SK-N-SH (cell line): ENCODE measurements at regions not wholly inside any gene's neighbourhood (a gene's known extent, or its start where the extent isn't known, plus 50 kb on each side); places are given as distances from the start of the nearest gene placed in this dataset.

Experiments used
- CTCF ChIA-PET: fragments of 300-600, 350-600 bp; formaldehyde crosslinking; extraction: SDS; loops from one replicate; lab custom pipeline; 2021; lab: Yijun Ruan, JAX
- POLR2A ChIA-PET: fragments of 350-600 bp; sonication (Branson Sonifier 250); formaldehyde crosslinking; extraction: SDS; loops from one replicate; lab custom pipeline; 2020; ENCODE audit warnings: antibody characterized with exemption, inconsistent platforms; lab: Yijun Ruan, JAX
- DNase-seq: peaks from one replicate; pipeline ENCODE4 v3.0.0; 2012
- H2AFZ ChIP-seq: fragments of 200-600 bp; sonication (generic); 2 replicates; pipeline ENCODE4 v1.8.1; 2016; ENCODE audit warnings: antibody characterized with exemption, mild to moderate bottlenecking, low read depth
- H3F3A ChIP-seq: fragments of 200-600 bp; sonication (generic); replicated peaks from 2 replicates; pipeline ENCODE3; 2016; ENCODE audit warnings: antibody characterized with exemption, mild to moderate bottlenecking; ENCODE audit not compliant: insufficient read depth
- H3K27ac ChIP-seq, 2 experiments: fragments of 200-500 bp in 1 of 2; fragments of 200-600 bp in 1 of 2; sonication (Bioruptor generic) in 1 of 2; sonication (generic), shearing (Covaris generic) in 1 of 2; 2 replicates each; pipeline versions ENCODE4 v1.5.1 to v1.6.1; 2014 to 2016; ENCODE audit warnings: low read depth in 2 of 2, inconsistent platforms in 1 of 2, low read length in 1 of 2, mild to moderate bottlenecking in 1 of 2, mixed read lengths in 1 of 2
- H3K27me3 ChIP-seq: fragments of 200-600 bp; sonication (generic), shearing (Covaris generic); 2 replicates; pipeline ENCODE4 v1.6.1; 2016; ENCODE audit warnings: mixed run types; ENCODE audit not compliant: insufficient read depth
- H3K36me3 ChIP-seq, 2 experiments: fragments of 200-500 bp in 1 of 2; fragments of 200-600 bp in 1 of 2; sonication (Bioruptor generic) in 1 of 2; sonication (generic) in 1 of 2; replicated peaks in 1 of 2; 2 replicates each; pipeline versions ENCODE3 to v1.5.1; 2014 to 2016; ENCODE audit warnings: low read length in 1 of 2, mild to moderate bottlenecking in 1 of 2; ENCODE audit not compliant: insufficient read depth in 2 of 2, control insufficient read depth in 1 of 2
- H3K4me1 ChIP-seq, 2 experiments: fragments of 200-500 bp in 1 of 2; fragments of 200-600 bp in 1 of 2; sonication (Bioruptor generic) in 1 of 2; sonication (generic), shearing (Covaris generic) in 1 of 2; 2 replicates each; pipeline versions ENCODE4 v1.5.1 to v1.6.1; 2014 to 2016; ENCODE audit warnings: low read depth in 1 of 2, low read length in 1 of 2, mixed run types in 1 of 2; ENCODE audit not compliant: insufficient read depth in 2 of 2, control insufficient read depth in 1 of 2
- H3K4me2 ChIP-seq: fragments of 200-600 bp; sonication (generic), shearing (Covaris generic); 2 replicates; pipeline ENCODE4 v1.6.1; 2017; ENCODE audit warnings: mixed run types
- H3K4me3 ChIP-seq, 2 experiments: fragments of 200-500 bp in 1 of 2; fragments of 200-600 bp in 1 of 2; sonication (Bioruptor generic) in 1 of 2; sonication (generic), shearing (Covaris generic) in 1 of 2; 2 replicates each; pipeline versions ENCODE4 v1.5.1 to v1.8.1; 2014 to 2016; ENCODE audit warnings: low read depth in 2 of 2, inconsistent platforms in 1 of 2, low read length in 1 of 2, mild to moderate bottlenecking in 1 of 2, mixed read lengths in 1 of 2, moderate library complexity in 1 of 2
- H3K79me2 ChIP-seq: fragments of 200-600 bp; sonication (generic); 2 replicates; pipeline ENCODE4 v1.8.1; 2017; ENCODE audit warnings: mild to moderate bottlenecking; ENCODE audit not compliant: insufficient read depth
- H3K9ac ChIP-seq: fragments of 200-600 bp; sonication (generic); 2 replicates; pipeline ENCODE4 v1.6.1; 2017; ENCODE audit warnings: mixed run types
- H3K9me2 ChIP-seq: fragments of 200-600 bp; sonication (generic); 2 replicates; pipeline ENCODE4 v1.6.1; 2017; ENCODE audit warnings: mixed run types
- H3K9me3 ChIP-seq: fragments of 200-600 bp; sonication (generic); 2 replicates; pipeline ENCODE4 v1.6.1; 2017; ENCODE audit warnings: mixed run types, mild to moderate bottlenecking, moderate library complexity
- H4K20me1 ChIP-seq: fragments of 200-600 bp; sonication (generic); 2 replicates; pipeline ENCODE4 v1.6.1; 2017; ENCODE audit warnings: mild to moderate bottlenecking, mixed run types; ENCODE audit not compliant: insufficient read depth
- CHD2 ChIP-seq: fragments of 150-350 bp; IDR thresholded peaks from 2 replicates; pipeline ENCODE4 v1.6.1; 2018; ENCODE audit warnings: low read length; ENCODE audit not compliant: partially characterized antibody
- CTCF ChIP-seq: fragments of 200-600 bp; sonication (generic); IDR thresholded peaks from 2 replicates; pipeline ENCODE4 v1.6.1; 2017; ENCODE audit warnings: antibody characterized with exemption, mild to moderate bottlenecking, moderate library complexity
- EP300 ChIP-seq, 2 experiments: IDR thresholded peaks; 2 replicates each; pipeline versions ENCODE4 v1.4.0 to v1.6.1; 2012; ENCODE audit warnings: borderline replicate concordance in 1 of 2, low read depth in 1 of 2, low read length in 1 of 2
- EZH2phosphoT487 ChIP-seq: fragments of 200-600 bp; sonication (generic); IDR thresholded peaks from 2 replicates; pipeline ENCODE4 v1.6.1; 2017; ENCODE audit warnings: low read depth, mixed run types, mild to moderate bottlenecking, antibody characterized with exemption, moderate library complexity, borderline replicate concordance
- FOSL2 ChIP-seq: IDR thresholded peaks from 2 replicates; pipeline ENCODE4 v1.4.0; 2012; ENCODE audit warnings: low read depth, mild to moderate bottlenecking, moderate library complexity, borderline replicate concordance
- GABPA ChIP-seq: IDR thresholded peaks from 2 replicates; pipeline ENCODE4 v1.4.0; 2012; ENCODE audit warnings: low read depth, mild to moderate bottlenecking
- JUND ChIP-seq: IDR thresholded peaks from 2 replicates; pipeline ENCODE4 v1.4.0; 2012
- MXI1 ChIP-seq: IDR thresholded peaks from 2 replicates; pipeline ENCODE4 v1.6.1; 2012; ENCODE audit warnings: mild to moderate bottlenecking, low read depth, low read length, improper control_type of control experiment
- NFIC ChIP-seq: IDR thresholded peaks from 2 replicates; pipeline ENCODE4 v1.4.0; 2012; ENCODE audit warnings: borderline replicate concordance
- NRF1 ChIP-seq: IDR thresholded peaks from 2 replicates; pipeline ENCODE4 v1.6.1; 2012; ENCODE audit warnings: low read depth, mild to moderate bottlenecking, low read length
- RAD21 ChIP-seq: IDR thresholded peaks from 2 replicates; pipeline ENCODE4 v1.6.1; 2012; ENCODE audit warnings: mild to moderate bottlenecking, low read length
- REST ChIP-seq: IDR thresholded peaks from 2 replicates; pipeline ENCODE4 v1.6.1; 2012; ENCODE audit warnings: mild to moderate bottlenecking, low read depth, low read length, moderate library complexity
- RFX5 ChIP-seq: IDR thresholded peaks from 2 replicates; pipeline ENCODE4 v1.6.1; 2012; ENCODE audit warnings: mild to moderate bottlenecking, improper control_type of control experiment, low read length
- RXRA ChIP-seq: IDR thresholded peaks from 2 replicates; pipeline ENCODE4 v1.4.0; 2012; ENCODE audit warnings: low read depth, mild to moderate bottlenecking, borderline replicate concordance
- SIN3A ChIP-seq: IDR thresholded peaks from 2 replicates; pipeline ENCODE4 v1.6.1; 2012; ENCODE audit warnings: low read depth, mild to moderate bottlenecking, low read length, moderate library complexity, borderline replicate concordance
- TCF12 ChIP-seq: IDR thresholded peaks from 2 replicates; pipeline ENCODE4 v1.4.0; 2012
- TEAD4 ChIP-seq: IDR thresholded peaks from 2 replicates; pipeline ENCODE4 v1.4.0; 2012; ENCODE audit warnings: mild to moderate bottlenecking, borderline replicate concordance; ENCODE audit not compliant: insufficient read depth
- USF1 ChIP-seq: IDR thresholded peaks from 2 replicates; pipeline ENCODE4 v1.4.0; 2012; ENCODE audit warnings: low read depth, borderline replicate concordance
- WGBS: methylation state at CpG from one replicate; pipeline ENCODE4 v1.1.6; 2017; ENCODE audit warnings: low lambda C conversion rate; 5-methylcytosine and 5-hydroxymethylcytosine counted together
- TF ChIP-seq, protein P1 (sequence below): IDR thresholded peaks from 2 replicates; pipeline ENCODE4 v1.4.0; 2012; ENCODE audit warnings: low read depth, borderline replicate concordance

DNA sequence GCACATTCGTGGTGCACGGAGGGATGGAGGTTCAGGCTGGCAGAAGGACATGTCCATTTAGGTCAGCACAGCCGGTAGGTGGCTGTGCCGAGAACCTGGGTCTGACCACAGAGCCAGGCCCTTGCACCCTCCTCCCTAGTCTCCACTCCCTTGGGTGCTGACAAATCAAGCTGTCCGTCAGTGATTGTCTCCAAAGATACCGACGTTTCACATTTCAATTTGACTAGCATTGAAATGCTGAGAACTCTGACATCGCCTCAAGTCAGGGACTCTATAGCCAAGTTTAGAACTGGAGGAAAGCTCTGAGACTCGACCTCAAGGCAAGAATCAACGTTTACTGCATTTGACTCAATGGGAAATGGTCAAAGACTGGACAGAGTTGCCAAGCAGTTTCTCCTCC, 1321.1 kb downstream of the TBC1D22A start:
- 19% methylated on average over 6 of the region's 10 CpGs for WGBS
- Histone ChIP-seq H3K9me3 (no peaks in the 10 kb centered on the region), H3K4me3 (no peak overlapping the region), H2AFZ (no peak overlapping the region), H3K4me2 (no peak overlapping the region), H4K20me1 (no peaks in the 10 kb centered on the region), H3K9me2 (no peaks in the 10 kb centered on the region), H3K27ac (no peak overlapping the region), H3K27me3 (peaks cover 13% of the 10 kb centered on the region), H3K9ac (no peak overlapping the region), H3F3A (no peaks in the 10 kb centered on the region), H3K36me3 (no peaks in the 10 kb centered on the region), H3K79me2 (no peaks in the 10 kb centered on the region), H3K4me1 (no peaks in the 10 kb centered on the region)
- TF ChIP-seq MXI1 (no peak), SIN3A (no peak), JUND (no peak), TEAD4 (no peak), REST (no peak), EP300 (IDR thresholded peaks at IDR 0.05; ENCODE audit: borderline replicate concordance in 1 of 2, low read depth in 1 of 2, low read length in 1 of 2) (no peak), TCF12 (no peak), USF1 (no peak), RAD21 (no peak), GABPA (no peak), NFIC (no peak), NRF1 (no peak), RXRA (no peak), CHD2 (no peak), FOSL2 (no peak), CTCF (no peak), EZH2phosphoT487 (no peak), RFX5 (no peak)
- TF ChIP-seq, protein P1, sequence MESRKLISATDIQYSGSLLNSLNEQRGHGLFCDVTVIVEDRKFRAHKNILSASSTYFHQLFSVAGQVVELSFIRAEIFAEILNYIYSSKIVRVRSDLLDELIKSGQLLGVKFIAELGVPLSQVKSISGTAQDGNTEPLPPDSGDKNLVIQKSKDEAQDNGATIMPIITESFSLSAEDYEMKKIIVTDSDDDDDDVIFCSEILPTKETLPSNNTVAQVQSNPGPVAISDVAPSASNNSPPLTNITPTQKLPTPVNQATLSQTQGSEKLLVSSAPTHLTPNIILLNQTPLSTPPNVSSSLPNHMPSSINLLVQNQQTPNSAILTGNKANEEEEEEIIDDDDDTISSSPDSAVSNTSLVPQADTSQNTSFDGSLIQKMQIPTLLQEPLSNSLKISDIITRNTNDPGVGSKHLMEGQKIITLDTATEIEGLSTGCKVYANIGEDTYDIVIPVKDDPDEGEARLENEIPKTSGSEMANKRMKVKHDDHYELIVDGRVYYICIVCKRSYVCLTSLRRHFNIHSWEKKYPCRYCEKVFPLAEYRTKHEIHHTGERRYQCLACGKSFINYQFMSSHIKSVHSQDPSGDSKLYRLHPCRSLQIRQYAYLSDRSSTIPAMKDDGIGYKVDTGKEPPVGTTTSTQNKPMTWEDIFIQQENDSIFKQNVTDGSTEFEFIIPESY = no peak
- DNase-seq = no peak
- ChIA-PET POLR2A (no interaction called here), CTCF (no interaction called here)
